Stimulated activated CD4-positive, alpha-beta T cell treated with anti-CD3 and anti-CD28 coated beads, TNF-alpha, amount 100 ng/mL, for 4 hours (primary cell): ENCODE measurements at regions not wholly inside any gene's neighbourhood (a gene's known extent, or its start where the extent isn't known, plus 50 kb on each side); places are given as distances from the start of the nearest gene placed in this dataset.
"Not testable (repeated sequence)": the region's sequence is repeated elsewhere in the genome, so short reads cannot be mapped to it uniquely, and the experiment has no call there.

Experiments
- DNase-seq, 3 experiments: peaks; one replicate each; pipeline ENCODE4 v3.0.0-alpha.2; 2020; ENCODE audit warnings: low read depth in 3 of 3

- DNase-seq: no peak
Measured at GRCh38 chr13:105863300-105863920, 672.1 kb downstream of the EFNB2 start.

GRCh38 chr13:105848494-105848893 is 687.0 kb downstream of the EFNB2 start:
- DNase-seq: no peak

DNA sequence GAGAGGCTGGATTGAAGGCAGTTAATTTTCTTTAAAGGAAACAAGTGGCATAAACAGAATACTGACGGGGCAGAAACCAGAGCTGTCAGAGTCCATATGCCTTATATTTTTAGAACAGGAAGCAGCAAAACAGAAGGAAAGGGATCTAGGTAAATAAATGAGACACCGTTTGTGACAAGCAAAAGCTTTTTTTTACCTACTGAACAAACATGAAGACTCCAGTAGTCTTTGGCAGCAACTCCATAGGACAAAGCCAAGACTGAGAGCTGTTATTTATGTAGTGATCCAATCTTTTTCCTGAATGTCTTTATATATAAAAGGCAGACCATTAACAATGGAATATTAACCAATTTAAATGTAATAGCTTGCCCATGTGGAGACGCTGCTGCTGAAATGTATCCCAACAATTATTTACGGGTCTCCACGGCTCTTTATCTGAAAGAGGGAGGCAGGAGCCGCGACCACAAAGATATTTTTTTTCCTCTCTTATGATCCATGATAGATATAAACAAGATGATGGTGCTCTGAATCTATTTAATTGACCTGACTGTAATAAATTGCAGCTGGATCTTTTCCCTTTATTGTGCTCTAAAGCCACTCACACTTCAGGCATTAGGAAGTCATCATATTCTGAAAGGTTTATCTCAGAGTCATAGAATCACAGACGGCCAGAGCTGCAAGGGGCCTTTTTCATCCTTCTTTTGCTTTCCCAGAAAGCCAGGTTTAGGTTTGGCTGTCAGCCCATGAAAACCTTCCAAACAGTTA is 687.8 kb downstream of the EFNB2 start:
- no peak for DNase-seq

- DNase-seq: no peak
Measured at GRCh38 chr13:105846923-105847322, 688.5 kb downstream of the EFNB2 start.

- DNase-seq: no peak
Measured at GRCh38 chr13:105841286-105841685, 694.2 kb downstream of the EFNB2 start.

GRCh38 chr13:105838231-105838630 is 697.2 kb downstream of the EFNB2 start:
- no peak for DNase-seq

- DNase-seq: not testable (repeated sequence)
Measured at GRCh38 chr13:105837295-105837694, 698.2 kb downstream of the EFNB2 start.

DNA sequence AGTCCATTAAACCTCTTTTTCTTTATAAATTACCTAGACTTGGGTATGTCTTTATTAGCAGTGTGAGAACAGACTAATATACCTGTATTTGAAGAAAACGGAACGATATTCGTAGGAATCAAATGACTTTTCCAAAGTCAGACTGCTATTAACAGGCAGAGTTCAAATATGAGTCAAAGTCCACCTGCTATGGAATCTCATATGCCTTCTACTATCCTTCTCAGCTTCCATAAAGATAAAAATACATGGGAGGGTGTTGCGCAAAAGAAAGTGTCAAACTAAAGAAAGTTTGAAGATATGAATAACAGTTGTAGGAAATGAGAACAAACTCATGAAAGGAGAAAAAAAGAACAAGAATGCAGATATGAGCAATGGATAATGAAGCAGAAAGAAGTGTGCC is 704.6 kb downstream of the EFNB2 start:
- no peak for DNase-seq

DNA sequence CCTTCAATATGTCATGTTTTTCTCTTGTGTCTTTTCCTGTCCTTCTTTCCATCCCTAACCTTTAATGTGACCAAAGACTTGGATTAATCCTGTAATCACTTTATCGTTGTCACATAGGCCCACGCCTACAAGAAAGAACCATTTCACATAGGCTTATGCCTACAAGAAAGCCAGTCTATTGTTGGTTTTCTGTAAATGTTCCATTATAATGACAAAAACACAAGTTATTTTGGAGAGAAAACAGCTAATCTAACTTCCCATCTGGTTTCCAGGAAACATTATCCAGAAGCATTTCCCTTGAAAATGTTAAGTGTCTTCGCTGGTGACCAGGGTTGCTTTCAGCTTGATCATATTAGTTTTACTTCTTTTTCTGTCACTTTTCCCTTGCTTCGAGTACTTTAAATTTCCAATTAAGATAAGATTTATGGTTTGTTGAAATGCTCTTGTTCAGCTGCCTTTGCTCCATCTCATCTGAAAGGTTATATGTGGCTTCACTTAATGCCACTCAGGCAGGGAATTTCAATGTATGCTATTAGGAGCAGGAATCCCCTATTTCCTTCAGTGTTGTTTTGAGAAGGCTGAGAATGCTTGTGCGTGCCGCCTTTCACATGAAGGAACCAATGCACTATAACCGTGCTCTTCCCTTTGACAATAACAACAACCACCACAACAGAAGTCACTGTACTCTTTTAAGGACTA is 708.2 kb downstream of the EFNB2 start:
- DNase-seq: no peak

- no peak for DNase-seq
Measured at GRCh38 chr13:105825071-105825470, 710.4 kb downstream of the EFNB2 start.

- no peak for DNase-seq
Measured at GRCh38 chr13:105821337-105821736, 714.1 kb downstream of the EFNB2 start.

DNA sequence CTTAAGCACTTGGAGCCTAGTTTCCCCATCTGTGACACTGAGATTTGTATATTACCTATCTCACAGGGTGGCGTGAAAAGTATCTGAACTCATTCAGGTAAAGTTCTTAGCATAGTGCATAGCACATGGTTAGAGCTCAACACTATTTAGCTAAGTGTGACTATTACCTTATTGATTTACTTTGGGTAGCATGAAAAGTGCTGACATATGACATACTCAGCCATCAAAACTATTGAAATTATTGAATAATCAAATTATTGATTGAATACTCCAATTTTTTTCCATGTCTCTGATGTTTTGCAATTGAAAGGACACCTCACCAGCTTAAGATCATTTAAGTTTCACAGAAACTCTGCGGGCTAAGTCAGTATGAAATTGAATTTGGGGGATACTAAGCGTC is 715.0 kb downstream of the EFNB2 start:
- no peak for DNase-seq

DNA sequence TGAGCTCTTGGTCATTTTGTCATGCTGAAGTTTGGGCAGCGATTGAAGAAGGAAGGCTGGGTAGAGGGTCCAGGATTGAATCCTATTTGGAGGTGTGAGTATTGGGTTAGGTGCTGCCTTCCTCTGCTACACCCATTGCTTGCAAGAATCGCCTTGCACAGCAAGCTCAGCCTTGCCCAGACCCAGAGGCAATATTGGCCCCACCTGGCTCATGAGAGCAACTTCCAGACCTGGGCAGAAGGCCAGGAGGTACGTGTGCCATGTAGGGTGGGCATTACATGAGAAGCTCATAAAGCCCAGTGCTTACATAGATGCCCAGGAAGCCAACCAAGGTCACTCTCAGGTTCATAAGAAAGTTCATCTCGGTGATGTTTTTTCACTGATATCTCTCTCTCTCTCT is 718.0 kb downstream of the EFNB2 start:
- no peak for DNase-seq

DNA sequence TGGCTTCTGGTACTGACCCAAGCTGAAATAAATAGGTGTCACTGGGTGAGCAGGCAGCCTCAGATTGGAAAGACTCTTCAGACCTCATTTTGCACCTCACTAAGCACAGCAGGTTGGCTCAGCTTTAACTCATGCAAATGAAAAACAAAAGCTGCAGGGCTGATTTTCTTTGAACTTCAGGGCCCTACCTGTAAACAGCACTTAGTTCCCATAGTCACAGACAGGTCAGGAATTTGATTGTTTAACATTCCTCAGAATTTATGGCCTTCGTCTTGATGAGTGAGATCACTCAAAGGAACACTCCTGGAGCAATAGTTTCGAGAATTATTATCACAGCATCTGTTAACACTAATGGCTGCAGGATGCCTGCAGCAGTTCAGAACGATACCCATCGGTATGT is 718.5 kb downstream of the EFNB2 start:
- DNase-seq: no peak

DNA sequence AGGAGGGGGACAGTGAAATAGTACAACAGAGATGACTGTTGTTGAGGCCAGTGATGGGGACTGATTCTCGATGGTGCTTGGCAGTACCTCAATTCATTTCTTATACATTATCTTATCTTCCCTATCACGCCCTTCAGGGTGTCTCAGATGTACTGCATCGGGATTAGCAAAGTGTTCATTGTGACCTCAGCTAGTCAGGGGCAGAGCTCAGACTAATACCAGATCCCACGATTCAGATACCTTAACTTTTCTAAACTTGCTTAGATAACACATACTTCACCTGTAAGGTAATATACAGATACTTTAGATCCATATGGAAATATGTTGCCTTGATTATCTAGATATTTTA is 720.6 kb downstream of the EFNB2 start:
- DNase-seq: no peak

DNA sequence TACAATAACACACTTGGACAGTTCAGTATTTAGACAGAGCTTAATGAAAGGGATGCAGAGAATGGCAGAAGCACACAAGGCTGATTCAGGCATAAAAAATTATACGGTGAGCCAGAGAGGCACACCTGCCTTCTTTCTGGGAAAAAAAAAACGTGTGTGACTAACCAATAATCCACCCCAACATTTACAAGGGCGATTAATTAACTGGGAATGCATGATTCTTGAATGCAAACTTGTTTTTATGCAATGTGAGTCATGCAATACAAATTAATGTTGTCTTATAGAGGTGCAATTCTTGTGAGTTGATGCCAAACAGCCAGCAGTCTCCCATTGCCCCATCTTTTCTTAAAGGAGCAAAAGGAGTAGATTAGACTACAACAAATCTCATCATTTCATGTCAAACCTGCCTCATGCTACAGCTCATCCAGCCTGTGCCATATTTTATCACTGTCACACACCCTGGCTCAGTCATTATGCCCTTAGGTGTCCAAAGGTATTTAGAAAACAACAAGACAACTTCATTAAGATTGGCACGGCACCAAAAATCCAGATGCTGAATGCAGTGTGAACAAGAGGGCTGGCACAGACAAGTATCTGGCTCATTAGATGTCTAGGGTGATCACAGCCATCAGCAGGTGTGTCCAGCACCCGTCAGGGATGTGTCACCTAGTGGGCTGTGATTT is 721.1 kb downstream of the EFNB2 start:
- no peak for DNase-seq

DNA sequence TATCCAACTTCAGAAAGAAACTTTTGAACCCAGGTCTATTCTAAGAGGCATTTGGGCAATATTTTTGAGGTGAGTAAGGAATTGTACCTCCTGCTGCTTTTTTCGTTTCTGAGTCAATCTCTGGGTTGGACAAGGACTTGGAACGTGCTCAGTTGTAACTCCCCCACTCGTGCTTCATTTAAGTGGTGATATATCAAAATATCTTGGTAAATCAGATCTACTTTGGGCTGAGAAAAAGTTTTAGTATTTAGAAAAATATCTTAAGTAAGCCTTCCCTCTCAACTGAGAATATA is 728.9 kb downstream of the EFNB2 start:
- DNase-seq: no peak

- no peak for DNase-seq
Measured at GRCh38 chr13:105805892-105806627, 729.4 kb downstream of the EFNB2 start.

- no peak for DNase-seq
Measured at GRCh38 chr13:105804561-105805190, 730.8 kb downstream of the EFNB2 start.

GRCh38 chr13:105799155-105799554 is 736.3 kb downstream of the EFNB2 start:
- DNase-seq: no peak

GRCh38 chr13:105798541-105798940 is 736.9 kb downstream of the EFNB2 start:
- no peak for DNase-seq

DNA sequence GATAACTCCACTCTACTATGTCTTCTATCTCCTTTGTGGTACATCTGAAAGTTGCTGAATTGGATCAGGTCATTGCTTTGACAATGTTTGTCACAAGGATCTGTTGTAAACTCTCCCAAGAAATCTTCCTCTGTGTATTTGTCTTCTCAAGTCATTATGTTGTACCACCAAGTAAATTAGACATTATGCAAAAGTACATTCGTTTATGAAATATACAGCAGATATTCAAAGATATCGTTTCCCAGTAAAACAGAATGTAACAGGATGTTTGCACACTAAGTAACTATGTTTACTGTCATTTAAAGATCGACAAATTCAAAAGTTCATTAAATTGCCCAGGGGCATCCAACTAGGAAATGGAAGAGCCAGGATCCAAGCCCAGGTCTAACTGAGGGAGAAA is 739.4 kb downstream of the EFNB2 start:
- no peak for DNase-seq
